NCI-H1417 (cell line): ENCODE measurements at regions not wholly inside any gene's neighbourhood (a gene's known extent, or its start where the extent isn't known, plus 50 kb on each side); places are given as distances from the start of the nearest gene placed in this dataset.
"Not testable (repeated sequence)": the region's sequence is repeated elsewhere in the genome, so short reads cannot be mapped to it uniquely, and the experiment has no call there.

Source experiments
- DNase-seq, 3 experiments: peaks; one replicate each; lab custom pipeline; 2025; lab: John Stamatoyannopoulos, UW

GRCh38 chr9:87199278-87199677 is 252.0 kb upstream of the GAS1 start:
- DNase-seq: no peak

GRCh38 chr9:87199782-87200181 is 252.5 kb upstream of the GAS1 start:
- no peak for DNase-seq

- DNase-seq: no peak
Observed at GRCh38 chr9:87201351-87201751, 254.0 kb upstream of the GAS1 start.

- DNase-seq: no peak
Observed at GRCh38 chr9:87206064-87206661, 258.9 kb upstream of the GAS1 start.

- DNase-seq: not testable (repeated sequence)
Observed at GRCh38 chr9:87210658-87211057, 263.4 kb upstream of the GAS1 start.

- DNase-seq: no peak
Observed at GRCh38 chr9:87211669-87212068, 264.4 kb upstream of the GAS1 start.

GRCh38 chr9:87212605-87213021 is 265.3 kb upstream of the GAS1 start:
- DNase-seq: no peak

- DNase-seq: no peak
Observed at GRCh38 chr9:87213948-87214347, 266.6 kb upstream of the GAS1 start.

- no peak for DNase-seq
Observed at GRCh38 chr9:87214991-87215390, 267.7 kb upstream of the GAS1 start.

- DNase-seq: no peak
Observed at GRCh38 chr9:87216036-87216435, 268.7 kb upstream of the GAS1 start.

- no peak for DNase-seq
Observed at GRCh38 chr9:87216897-87217455, 269.7 kb upstream of the GAS1 start.

- DNase-seq: no peak
Observed at GRCh38 chr9:87223392-87224246, 274.0 kb upstream of the DAPK1 start.

- DNase-seq: no peak
Observed at GRCh38 chr9:87226896-87227295, 270.8 kb upstream of the DAPK1 start.

GRCh38 chr9:87227456-87227855 is 270.2 kb upstream of the DAPK1 start:
- DNase-seq: no peak

- DNase-seq: no peak
Observed at GRCh38 chr9:87229108-87229507, 268.6 kb upstream of the DAPK1 start.

- DNase-seq: no peak
Observed at GRCh38 chr9:87233431-87233830, 264.2 kb upstream of the DAPK1 start.

GRCh38 chr9:87233899-87234455 is 263.7 kb upstream of the DAPK1 start:
- no peak for DNase-seq

- no peak for DNase-seq
Observed at GRCh38 chr9:87234854-87235253, 262.8 kb upstream of the DAPK1 start.

GRCh38 chr9:87236546-87236945 is 261.1 kb upstream of the DAPK1 start:
- no peak for DNase-seq

GRCh38 chr9:87237336-87237735 is 260.3 kb upstream of the DAPK1 start:
- no peak for DNase-seq

- no peak for DNase-seq
Observed at GRCh38 chr9:87238545-87238944, 259.1 kb upstream of the DAPK1 start.

- no peak for DNase-seq
Observed at GRCh38 chr9:87239312-87239711, 258.4 kb upstream of the DAPK1 start.

- no peak for DNase-seq
Observed at GRCh38 chr9:87243602-87244001, 254.1 kb upstream of the DAPK1 start.
